Lower leg skin (tissue), 3 donors: ENCODE measurements at regions not wholly inside any gene's neighbourhood (a gene's known extent, or its start where the extent isn't known, plus 50 kb on each side); places are given as distances from the start of the nearest gene placed in this dataset.

Experiments used
- POLR2A ChIP-seq, 2 donors: fragments of 450-650 bp; IDR thresholded peaks; one replicate each; pipeline ENCODE4 v1.6.1; 2016 to 2017; ENCODE audit warnings: antibody characterized with exemption in 2 of 2, mild to moderate bottlenecking in 1 of 2, moderate library complexity in 1 of 2
- TF ChIP-seq, protein P1 (sequence below), 3 donors: fragments of 450-650 bp; IDR thresholded peaks; one replicate each; pipeline ENCODE4 v1.5.1; 2016; ENCODE audit warnings: antibody characterized with exemption in 3 of 3, mild to moderate bottlenecking in 3 of 3, moderate library complexity in 2 of 3

DNA sequence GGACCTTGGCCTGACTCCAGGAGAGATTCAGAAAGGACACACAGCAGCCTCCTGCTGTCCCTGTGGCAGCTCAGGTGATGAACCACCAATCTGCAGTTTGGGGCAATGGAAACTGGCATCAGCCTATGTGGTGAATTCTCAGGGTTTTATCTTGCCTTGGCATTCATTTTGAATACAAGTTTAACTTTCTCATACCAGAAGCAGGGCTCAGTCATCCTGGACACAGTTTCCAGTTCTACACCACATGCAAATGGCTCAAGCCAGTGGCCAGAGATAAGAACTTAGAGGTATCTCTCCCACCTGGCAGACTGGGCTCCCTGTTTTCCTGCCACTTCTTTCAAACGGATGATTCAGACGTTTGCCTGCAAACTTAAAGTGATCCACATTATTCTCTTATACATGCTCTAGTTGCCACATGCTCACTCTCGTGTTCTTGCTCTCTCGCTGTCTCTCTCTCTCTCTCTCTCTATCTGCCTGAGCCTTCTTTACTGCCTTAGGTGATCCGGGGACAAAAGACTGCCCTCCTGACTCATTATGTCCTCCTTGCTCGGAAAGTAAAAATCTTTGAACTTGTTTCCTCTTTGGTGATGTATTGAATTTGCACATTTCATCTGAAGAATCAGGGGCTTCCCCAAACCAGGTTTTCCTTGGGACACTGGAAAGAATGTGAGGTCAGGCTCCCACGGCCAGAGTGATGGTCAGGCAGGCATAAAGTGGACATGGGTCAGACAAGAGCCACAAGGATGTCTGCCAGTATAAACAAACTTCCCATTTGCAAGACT, 99.6 kb upstream of the STT3B start:
- TF ChIP-seq, protein P1, sequence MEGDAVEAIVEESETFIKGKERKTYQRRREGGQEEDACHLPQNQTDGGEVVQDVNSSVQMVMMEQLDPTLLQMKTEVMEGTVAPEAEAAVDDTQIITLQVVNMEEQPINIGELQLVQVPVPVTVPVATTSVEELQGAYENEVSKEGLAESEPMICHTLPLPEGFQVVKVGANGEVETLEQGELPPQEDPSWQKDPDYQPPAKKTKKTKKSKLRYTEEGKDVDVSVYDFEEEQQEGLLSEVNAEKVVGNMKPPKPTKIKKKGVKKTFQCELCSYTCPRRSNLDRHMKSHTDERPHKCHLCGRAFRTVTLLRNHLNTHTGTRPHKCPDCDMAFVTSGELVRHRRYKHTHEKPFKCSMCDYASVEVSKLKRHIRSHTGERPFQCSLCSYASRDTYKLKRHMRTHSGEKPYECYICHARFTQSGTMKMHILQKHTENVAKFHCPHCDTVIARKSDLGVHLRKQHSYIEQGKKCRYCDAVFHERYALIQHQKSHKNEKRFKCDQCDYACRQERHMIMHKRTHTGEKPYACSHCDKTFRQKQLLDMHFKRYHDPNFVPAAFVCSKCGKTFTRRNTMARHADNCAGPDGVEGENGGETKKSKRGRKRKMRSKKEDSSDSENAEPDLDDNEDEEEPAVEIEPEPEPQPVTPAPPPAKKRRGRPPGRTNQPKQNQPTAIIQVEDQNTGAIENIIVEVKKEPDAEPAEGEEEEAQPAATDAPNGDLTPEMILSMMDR (IDR thresholded peaks at IDR 0.05) = no peak
- no peak for TF ChIP-seq POLR2A (IDR thresholded peaks at IDR 0.05)
